ENCODE measurements at regions not wholly inside any gene's neighbourhood (a gene's known extent, or its start where the extent isn't known, plus 50 kb on each side); places are given as distances from the start of the nearest gene placed in this dataset.

- TF ChIP-seq CTBP2 (IDR thresholded peaks at IDR 0.05; ENCODE audit: borderline replicate concordance, insufficient read depth, insufficient read length, low read length) (no peak), USF2 (IDR thresholded peaks at IDR 0.05; ENCODE audit: low read length) (no peak), NANOG (IDR thresholded peaks at IDR 0.05; ENCODE audit: insufficient read depth, low read depth, low read length, poor library complexity, severe bottlenecking) (no peak)
These were observed 511.0 kb upstream of the TLE4 start (continued) for GRCh38 chr9:79060766-79061165.
